ENCODE measurements at regions not wholly inside any gene's neighbourhood (a gene's known extent, or its start where the extent isn't known, plus 50 kb on each side); places are given as distances from the start of the nearest gene placed in this dataset.

GRCh38 chr4:11512871-11513270 lies 84.2 kb upstream of the HS3ST1 start:
- no peaks in the 10 kb centered on the region for H3K36me3 ChIP-seq
- no peak overlapping the region for H3K27ac ChIP-seq
- H3K27me3 ChIP-seq, result peaks cover 0 to 14% (median 0%) of the 10 kb centered on the region in 7 donors
- intact Hi-C loops (cut with DNase I), result no loop called here
- H3K4me3 ChIP-seq, result no peak overlapping the region
- 75 to 76% methylated on average over 1 of the region's 1 CpG for WGBS, 2 donors
- H3K4me1 ChIP-seq, result no peaks in the 10 kb centered on the region
- no peaks in the 10 kb centered on the region for H3K9me3 ChIP-seq
- DNase-seq (no peak), ATAC-seq (no peak)
- TF ChIP-seq, protein P1, sequence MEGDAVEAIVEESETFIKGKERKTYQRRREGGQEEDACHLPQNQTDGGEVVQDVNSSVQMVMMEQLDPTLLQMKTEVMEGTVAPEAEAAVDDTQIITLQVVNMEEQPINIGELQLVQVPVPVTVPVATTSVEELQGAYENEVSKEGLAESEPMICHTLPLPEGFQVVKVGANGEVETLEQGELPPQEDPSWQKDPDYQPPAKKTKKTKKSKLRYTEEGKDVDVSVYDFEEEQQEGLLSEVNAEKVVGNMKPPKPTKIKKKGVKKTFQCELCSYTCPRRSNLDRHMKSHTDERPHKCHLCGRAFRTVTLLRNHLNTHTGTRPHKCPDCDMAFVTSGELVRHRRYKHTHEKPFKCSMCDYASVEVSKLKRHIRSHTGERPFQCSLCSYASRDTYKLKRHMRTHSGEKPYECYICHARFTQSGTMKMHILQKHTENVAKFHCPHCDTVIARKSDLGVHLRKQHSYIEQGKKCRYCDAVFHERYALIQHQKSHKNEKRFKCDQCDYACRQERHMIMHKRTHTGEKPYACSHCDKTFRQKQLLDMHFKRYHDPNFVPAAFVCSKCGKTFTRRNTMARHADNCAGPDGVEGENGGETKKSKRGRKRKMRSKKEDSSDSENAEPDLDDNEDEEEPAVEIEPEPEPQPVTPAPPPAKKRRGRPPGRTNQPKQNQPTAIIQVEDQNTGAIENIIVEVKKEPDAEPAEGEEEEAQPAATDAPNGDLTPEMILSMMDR (IDR thresholded peaks at IDR 0.05), result no peak

GRCh38 chr4:11511321-11511720 lies 82.6 kb upstream of the HS3ST1 start:
- no peaks in the 10 kb centered on the region for H3K4me1 ChIP-seq
- WGBS, 2 donors, result 73 to 86% methylated on average over 3 of the region's 3 CpGs
- no peak overlapping the region for H3K4me3 ChIP-seq
- DNase-seq, result no peak
- no peak overlapping the region for H3K27ac ChIP-seq
- H3K27me3 ChIP-seq, result peaks cover 0 to 14% (median 0%) of the 10 kb centered on the region in 7 donors
- no peak for ATAC-seq
- H3K36me3 ChIP-seq, result no peaks in the 10 kb centered on the region
- intact Hi-C loops (cut with DNase I), result no loop called here
- TF ChIP-seq, protein P1 (IDR thresholded peaks at IDR 0.05), result no peak
- H3K9me3 ChIP-seq, result no peaks in the 10 kb centered on the region

DNA sequence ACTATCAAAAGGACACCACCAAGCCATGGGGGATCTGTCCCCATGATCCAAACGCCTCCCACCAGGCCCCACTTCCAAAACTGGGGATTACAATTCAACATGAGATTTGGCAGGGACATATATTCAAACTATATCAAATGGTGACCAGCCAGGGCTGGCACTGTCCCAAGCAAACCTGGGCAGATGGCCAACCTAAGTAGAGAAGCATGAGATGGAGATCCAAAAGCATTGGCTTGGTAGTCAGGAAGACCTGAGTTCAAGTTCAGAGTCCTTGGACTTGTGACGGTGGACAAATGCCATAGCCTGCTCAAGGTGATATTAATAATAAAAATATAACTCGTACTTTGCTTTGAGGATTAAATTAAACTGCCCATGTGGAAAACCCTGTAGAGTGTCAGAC lies 79.2 kb upstream of the HS3ST1 start:
- no peak for DNase-seq
- intact Hi-C loops (cut with DNase I), result loop anchor here in 1 of 10 donors (10.0 kb wide), 1 partner anchor 107 kb away; no protein-coding TSS in a partner anchor
- Histone ChIP-seq H3K27me3 (no peaks in the 10 kb centered on the region), H3K36me3 (no peaks in the 10 kb centered on the region), H3K27ac (no peak overlapping the region), H3K4me3 (no peak overlapping the region), H3K4me1 (peaks cover 0 to 21% (median 0%) of the 10 kb centered on the region in 9 donors), H3K9me3 (no peaks in the 10 kb centered on the region)
- TF ChIP-seq, protein P1 (IDR thresholded peaks at IDR 0.05), result no peak
- 54 to 56% methylated on average over 3 of the region's 3 CpGs for WGBS, 2 donors
- no peak for ATAC-seq

GRCh38 chr4:11506194-11506593 lies 77.5 kb upstream of the HS3ST1 start:
- 95% methylated on average over 4 of the region's 4 CpGs for WGBS, 2 donors
- TF ChIP-seq, protein P1 (IDR thresholded peaks at IDR 0.05), result no peak
- intact Hi-C loops (cut with DNase I), result loop anchor here in 1 of 10 donors (10.0 kb wide), 1 partner anchor 109 kb away; no protein-coding TSS in a partner anchor
- Histone ChIP-seq H3K27ac (peak overlapping the region in 2 of 10 donors; percentile 3 to 18), H3K4me3 (no peak overlapping the region), H3K36me3 (no peaks in the 10 kb centered on the region), H3K27me3 (no peaks in the 10 kb centered on the region), H3K4me1 (peaks cover 0 to 23% (median 0%) of the 10 kb centered on the region in 9 donors), H3K9me3 (no peaks in the 10 kb centered on the region)
- DNase-seq (no peak), ATAC-seq (no peak)
